Stimulated activated CD8-positive, alpha-beta memory T cell treated with anti-CD3 and anti-CD28 coated beads, Interleukin-4, amount 100 ng/mL, for 48 hours (primary cell): ENCODE measurements at regions not wholly inside any gene's neighbourhood (a gene's known extent, or its start where the extent isn't known, plus 50 kb on each side); places are given as distances from the start of the nearest gene placed in this dataset.
"Not testable (repeated sequence)": the region's sequence is repeated elsewhere in the genome, so short reads cannot be mapped to it uniquely, and the experiment has no call there.

Source experiments
- DNase-seq: peaks from one replicate; pipeline ENCODE4 v3.0.0-alpha.2; 2020

- not testable (repeated sequence) for DNase-seq
Observed at GRCh38 chr16:29179401-29180205, 194.8 kb downstream of the LAT start.

- not testable (repeated sequence) for DNase-seq
Observed at GRCh38 chr16:29177888-29178726, 193.3 kb downstream of the LAT start.

GRCh38 chr16:29177203-29177887 lies 192.5 kb downstream of the LAT start:
- not testable (repeated sequence) for DNase-seq

- DNase-seq, result not testable (repeated sequence)
Observed at GRCh38 chr16:29176822-29177202, 192.0 kb downstream of the LAT start.

GRCh38 chr16:29176154-29176470 lies 191.3 kb downstream of the LAT start:
- DNase-seq, result not testable (repeated sequence)

GRCh38 chr16:29175411-29176153 lies 190.7 kb downstream of the LAT start:
- DNase-seq, result not testable (repeated sequence)

GRCh38 chr16:29173371-29174305 lies 188.8 kb downstream of the LAT start:
- not testable (repeated sequence) for DNase-seq

GRCh38 chr16:29172098-29172724 lies 187.4 kb downstream of the LAT start:
- not testable (repeated sequence) for DNase-seq

- DNase-seq, result not testable (repeated sequence)
Observed at GRCh38 chr16:29171296-29171695, 186.4 kb downstream of the LAT start.

GRCh38 chr16:29170393-29171119 lies 185.7 kb downstream of the LAT start:
- not testable (repeated sequence) for DNase-seq

- DNase-seq, result not testable (repeated sequence)
Observed at GRCh38 chr16:29169295-29169994, 184.6 kb downstream of the LAT start.

- DNase-seq, result not testable (repeated sequence)
Observed at GRCh38 chr16:29168515-29169259, 183.8 kb downstream of the LAT start.

- DNase-seq, result not testable (repeated sequence)
Observed at GRCh38 chr16:29164442-29165089, 179.7 kb downstream of the LAT start.

GRCh38 chr16:29160171-29160570 lies 175.3 kb downstream of the LAT start:
- not testable (repeated sequence) for DNase-seq

GRCh38 chr16:29159603-29160002 lies 174.8 kb downstream of the LAT start:
- not testable (repeated sequence) for DNase-seq

GRCh38 chr16:29158785-29159184 lies 173.9 kb downstream of the LAT start:
- no peak for DNase-seq

- not testable (repeated sequence) for DNase-seq
Observed at GRCh38 chr16:29158031-29158784, 173.4 kb downstream of the LAT start.
